CD4-positive, alpha-beta T cell (primary cell): ENCODE measurements at regions not wholly inside any gene's neighbourhood (a gene's known extent, or its start where the extent isn't known, plus 50 kb on each side); places are given as distances from the start of the nearest gene placed in this dataset.

Experiments used
- ATAC-seq: fragments of 200-7000 bp; cut with Tn5 transposase; one replicate; pipeline ENCODE4 v1.10.0; 2022; ENCODE audit warnings: mild to moderate bottlenecking; ENCODE audit not compliant: poor library complexity
- CTCF ChIA-PET: fragments of 350-600 bp; sonication (Branson Sonifier 250); formaldehyde crosslinking; loops from one replicate; lab custom pipeline; 2021; ENCODE audit warnings: antibody characterized with exemption, inconsistent platforms; lab: Charles Lee
- POLR2A ChIA-PET: fragments of 350-600 bp; sonication (Branson Sonifier 250); formaldehyde crosslinking; loops from one replicate; lab custom pipeline; 2021; ENCODE audit warnings: antibody characterized with exemption, inconsistent platforms; lab: Charles Lee
- DNase-seq, 14 experiments: peaks; one replicate each; pipeline ENCODE4 v3.0.0-alpha.2; 2013 to 2020; ENCODE audit warnings: mixed read lengths in 2 of 14
- H3K27ac ChIP-seq, 2 donors: one replicate each; pipeline versions ENCODE4 v1.5.1 to v1.7.0; 2013; ENCODE audit warnings: low read length in 2 of 2, low read depth in 1 of 2, mild to moderate bottlenecking in 1 of 2
- H3K27me3 ChIP-seq, 2 experiments: 1 replicate in 1 of 2; 2 replicates in 1 of 2; pipeline versions ENCODE4 v1.6.1 to v1.7.0; 2013; ENCODE audit warnings: low read length in 2 of 2, control low read depth in 1 of 2, mild to moderate bottlenecking in 1 of 2, moderate library complexity in 1 of 2; ENCODE audit not compliant: insufficient read depth in 2 of 2, control insufficient read depth in 1 of 2
- H3K36me3 ChIP-seq: one replicate; pipeline ENCODE4 v1.6.1; 2013; ENCODE audit warnings: low read length, control low read depth; ENCODE audit not compliant: insufficient read depth
- H3K4me1 ChIP-seq: one replicate; pipeline ENCODE4 v1.6.1; 2013; ENCODE audit warnings: low read length, control low read depth; ENCODE audit not compliant: insufficient read depth
- H3K4me3 ChIP-seq: one replicate; pipeline ENCODE4 v1.5.1; 2013; ENCODE audit warnings: mild to moderate bottlenecking, low read length, moderate library complexity
- H3K9me3 ChIP-seq, 2 experiments: 1 replicate in 1 of 2; 2 replicates in 1 of 2; pipeline versions ENCODE4 v1.6.1 to v1.7.0; 2013; ENCODE audit warnings: low read length in 2 of 2, mild to moderate bottlenecking in 2 of 2, control low read depth in 1 of 2, moderate library complexity in 1 of 2; ENCODE audit not compliant: control insufficient read depth in 1 of 2, insufficient read depth in 1 of 2
- H3K27ac Mint-ChIP-seq: one replicate; pipeline ENCODE4 v1.8.0; 2020; ENCODE audit warnings: mixed read lengths
- H3K27me3 Mint-ChIP-seq: one replicate; pipeline ENCODE4 v1.8.0; 2021; ENCODE audit warnings: mixed read lengths
- H3K36me3 Mint-ChIP-seq: one replicate; pipeline ENCODE4 v1.8.0; 2021; ENCODE audit warnings: low read depth, mixed read lengths
- H3K4me1 Mint-ChIP-seq: one replicate; pipeline ENCODE4 v1.8.0; 2021; ENCODE audit warnings: low read depth, mixed read lengths
- H3K4me3 Mint-ChIP-seq: one replicate; pipeline ENCODE4 v1.8.0; 2020; ENCODE audit warnings: mild to moderate bottlenecking, mixed read lengths
- H3K9me3 Mint-ChIP-seq: one replicate; pipeline ENCODE4 v1.8.0; 2020; ENCODE audit warnings: mixed read lengths
- CTCF ChIP-seq: fragments of 200-600 bp; IDR thresholded peaks from one replicate; pipeline ENCODE4 v1.8.0; 2022; ENCODE audit warnings: antibody characterized with exemption, mild to moderate bottlenecking
- intact Hi-C, 2 experiments: fragments of 100-400 bp; cut with DNase I in 1 of 2; cut with micrococcal nuclease in 1 of 2; formaldehyde crosslinking; loops; one replicate each; pipeline versions ENCODE4 v1.15.1 to v1.9.0; 2023 to 2025; cut with DNase I, micrococcal nuclease

GRCh38 chr2:176457481-176457880 is 188.2 kb downstream of the MTX2 start:
- Histone ChIP-seq H3K4me1 (no peaks in the 10 kb centered on the region), H3K27me3 (peaks cover 9 to 57% of the 10 kb centered on the region in 2 experiments), H3K27ac (no peak overlapping the region), H3K4me3 (no peak overlapping the region), H3K36me3 (no peaks in the 10 kb centered on the region), H3K9me3 (no peaks in the 10 kb centered on the region)
- no peak for ATAC-seq
- no peaks in the 10 kb centered on the region for H3K36me3 Mint-ChIP-seq
- POLR2A ChIA-PET, result no interaction called here
- no peaks in the 10 kb centered on the region for H3K4me1 Mint-ChIP-seq
- CTCF ChIA-PET, result interaction anchor here (1.0 kb wide), 1 partner anchor 330 kb away, joined by 3 read pairs; no protein-coding TSS in a partner anchor
- H3K27me3 Mint-ChIP-seq, result peaks cover 82% of the 10 kb centered on the region
- no peak overlapping the region for H3K27ac Mint-ChIP-seq
- no peak for TF ChIP-seq CTCF
- no peak overlapping the region for H3K4me3 Mint-ChIP-seq
- no peak for DNase-seq
- intact Hi-C loops, result loop anchor here (5.0 to 10.0 kb wide), 2 partner anchors 315 to 687 kb away; no protein-coding TSS in a partner anchor
- H3K9me3 Mint-ChIP-seq, result no peaks in the 10 kb centered on the region

- Histone ChIP-seq H3K36me3 (no peaks in the 10 kb centered on the region), H3K4me1 (no peaks in the 10 kb centered on the region), H3K27ac (no peak overlapping the region), H3K4me3 (no peak overlapping the region), H3K9me3 (no peaks in the 10 kb centered on the region), H3K27me3 (peaks cover 11 to 55% of the 10 kb centered on the region in 2 experiments)
- ChIA-PET POLR2A (no interaction called here), CTCF (interaction anchor here (0.6 kb wide), 1 partner anchor 136 kb away, joined by 3 read pairs; no protein-coding TSS in a partner anchor)
- TF ChIP-seq CTCF, result no peak
- ATAC-seq (no peak), DNase-seq (no peak)
- intact Hi-C loops, result loop anchor here in 1 of 2 experiments (10.0 kb wide), 1 partner anchor 684 kb away; no protein-coding TSS in a partner anchor
- H3K9me3 Mint-ChIP-seq, result no peaks in the 10 kb centered on the region
- no peak overlapping the region for H3K27ac Mint-ChIP-seq
- H3K36me3 Mint-ChIP-seq, result no peaks in the 10 kb centered on the region
- no peaks in the 10 kb centered on the region for H3K4me1 Mint-ChIP-seq
- peaks cover 77% of the 10 kb centered on the region for H3K27me3 Mint-ChIP-seq
- no peak overlapping the region for H3K4me3 Mint-ChIP-seq
These were observed 192.0 kb downstream of the MTX2 start for GRCh38 chr2:176461098-176461808.

GRCh38 chr2:176461809-176462670 is 192.8 kb downstream of the MTX2 start:
- H3K4me3 ChIP-seq, result no peak overlapping the region
- Mint-ChIP-seq H3K36me3 (no peaks in the 10 kb centered on the region), H3K9me3 (no peaks in the 10 kb centered on the region), H3K4me1 (no peaks in the 10 kb centered on the region), H3K27me3 (peaks cover 72% of the 10 kb centered on the region), H3K4me3 (no peak overlapping the region), H3K27ac (no peak overlapping the region)
- ChIA-PET CTCF (no interaction called here), POLR2A (no interaction called here)
- no peaks in the 10 kb centered on the region for H3K36me3 ChIP-seq
- no peak for TF ChIP-seq CTCF
- no peak for DNase-seq
- H3K27ac ChIP-seq, result no peak overlapping the region
- H3K9me3 ChIP-seq, result no peaks in the 10 kb centered on the region
- intact Hi-C loops, result loop anchor here in 1 of 2 experiments (10.0 kb wide), 1 partner anchor 683 kb away; no protein-coding TSS in a partner anchor
- no peaks in the 10 kb centered on the region for H3K4me1 ChIP-seq
- H3K27me3 ChIP-seq, result peaks cover 9 to 52% of the 10 kb centered on the region in 2 experiments
- ATAC-seq, result no peak
